Fibroblast of lung (primary cell): ENCODE measurements at regions not wholly inside any gene's neighbourhood (a gene's known extent, or its start where the extent isn't known, plus 50 kb on each side); places are given as distances from the start of the nearest gene placed in this dataset.

Source experiments
- DNase-seq, 2 donors: peaks; one replicate each; pipeline versions ENCODE4 v3.0.0 to v3.0.0-alpha.2; 2010; ENCODE audit warnings: low read depth in 2 of 2
- H2AFZ ChIP-seq: 2 replicates; pipeline ENCODE4 v1.5.1; 2012; ENCODE audit warnings: low read length, control low read depth, inconsistent platforms
- H3K27ac ChIP-seq: 2 replicates; pipeline ENCODE4 v1.5.1; 2011; ENCODE audit warnings: low read length, control low read depth; ENCODE audit not compliant: insufficient read depth
- H3K27me3 ChIP-seq: 2 replicates; pipeline ENCODE4 v1.5.1; 2011; ENCODE audit warnings: mild to moderate bottlenecking, low read length; ENCODE audit not compliant: control insufficient read depth, insufficient read depth
- H3K36me3 ChIP-seq: 2 replicates; pipeline ENCODE4 v1.5.1; 2011; ENCODE audit warnings: low read length; ENCODE audit not compliant: control insufficient read depth, insufficient read depth
- H3K4me1 ChIP-seq: 2 replicates; pipeline ENCODE4 v1.5.1; 2011; ENCODE audit warnings: low read length; ENCODE audit not compliant: control insufficient read depth, insufficient read depth; ENCODE audit errors: extremely low read depth
- H3K4me2 ChIP-seq: 2 replicates; pipeline ENCODE4 v1.5.1; 2011; ENCODE audit warnings: low read length, control low read depth; ENCODE audit not compliant: insufficient read depth; ENCODE audit errors: extremely low read depth
- H3K4me3 ChIP-seq, 4 experiments: fragments of 200-600 bp in 1 of 4; sonication (generic) in 1 of 4; replicated peaks in 1 of 4; 2 replicates each; pipeline ENCODE4 v1.5.1; 2011 to 2016; ENCODE audit warnings: low read length in 4 of 4, low read depth in 3 of 4, mild to moderate bottlenecking in 3 of 4, control low read depth in 2 of 4, inconsistent platforms in 1 of 4, mixed read lengths in 1 of 4; ENCODE audit not compliant: insufficient read depth in 1 of 4; ENCODE audit errors: control extremely low read depth in 1 of 4
- H3K79me2 ChIP-seq: 2 replicates; pipeline ENCODE4 v1.5.1; 2012; ENCODE audit warnings: mild to moderate bottlenecking, low read length, inconsistent platforms; ENCODE audit not compliant: control insufficient read depth, insufficient read depth
- H3K9ac ChIP-seq: 2 replicates; pipeline ENCODE4 v1.5.1; 2011; ENCODE audit warnings: mild to moderate bottlenecking, low read length, control low read depth; ENCODE audit not compliant: insufficient read depth
- H3K9me3 ChIP-seq: 2 replicates; pipeline ENCODE4 v1.5.1; 2012; ENCODE audit warnings: low read depth, low read length; ENCODE audit not compliant: control insufficient read depth, insufficient read depth
- H4K20me1 ChIP-seq: 2 replicates; pipeline ENCODE4 v1.5.1; 2011; ENCODE audit warnings: low read length; ENCODE audit not compliant: control insufficient read depth, insufficient read depth; ENCODE audit errors: extremely low read depth
- EZH2 ChIP-seq: IDR thresholded peaks from 2 replicates; pipeline ENCODE4 v1.5.1; 2012; ENCODE audit warnings: low read length, control low read depth, mild to moderate bottlenecking; ENCODE audit errors: missing control alignments
- TF ChIP-seq, protein P1 (sequence below), 2 donors: IDR thresholded peaks in 1 of 2; conservative IDR thresholded peaks in 1 of 2; 1 replicate in 1 of 2; 2 replicates in 1 of 2; pipeline ENCODE4 v1.5.1; 2011 to 2012; ENCODE audit warnings: low read length in 2 of 2, control low read depth in 1 of 2, inconsistent platforms in 1 of 2, low read depth in 1 of 2, mild to moderate bottlenecking in 1 of 2

DNA sequence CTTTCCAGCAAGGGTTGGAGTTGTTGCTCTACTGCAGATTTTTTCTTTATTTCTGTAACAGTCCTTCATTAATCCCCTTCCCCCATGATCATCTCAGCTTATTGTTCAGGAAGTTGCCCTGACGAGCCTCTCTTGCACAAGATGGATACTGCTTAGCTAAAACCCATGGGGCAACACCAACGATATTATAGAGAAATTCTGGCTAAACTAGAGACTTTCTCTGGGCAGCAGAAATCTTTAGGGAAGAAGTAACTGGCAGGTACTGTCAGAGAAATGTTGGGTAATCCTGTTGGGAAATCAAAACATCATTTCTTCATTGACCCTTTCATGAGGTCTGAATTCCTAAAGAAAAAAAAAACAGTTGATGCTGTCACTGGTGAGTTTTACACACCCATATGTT, 921.3 kb downstream of the NLGN4X start:
- Histone ChIP-seq H3K9ac (no peak overlapping the region), H3K27ac (no peak overlapping the region), H3K36me3 (no peaks in the 10 kb centered on the region), H3K79me2 (no peaks in the 10 kb centered on the region), H4K20me1 (no peaks in the 10 kb centered on the region), H3K9me3 (no peaks in the 10 kb centered on the region), H3K27me3 (no peaks in the 10 kb centered on the region), H3K4me1 (no peaks in the 10 kb centered on the region), H2AFZ (no peak overlapping the region), H3K4me2 (no peak overlapping the region), H3K4me3 (no peak overlapping the region)
- DNase-seq, result no peak
- TF ChIP-seq, protein P1, sequence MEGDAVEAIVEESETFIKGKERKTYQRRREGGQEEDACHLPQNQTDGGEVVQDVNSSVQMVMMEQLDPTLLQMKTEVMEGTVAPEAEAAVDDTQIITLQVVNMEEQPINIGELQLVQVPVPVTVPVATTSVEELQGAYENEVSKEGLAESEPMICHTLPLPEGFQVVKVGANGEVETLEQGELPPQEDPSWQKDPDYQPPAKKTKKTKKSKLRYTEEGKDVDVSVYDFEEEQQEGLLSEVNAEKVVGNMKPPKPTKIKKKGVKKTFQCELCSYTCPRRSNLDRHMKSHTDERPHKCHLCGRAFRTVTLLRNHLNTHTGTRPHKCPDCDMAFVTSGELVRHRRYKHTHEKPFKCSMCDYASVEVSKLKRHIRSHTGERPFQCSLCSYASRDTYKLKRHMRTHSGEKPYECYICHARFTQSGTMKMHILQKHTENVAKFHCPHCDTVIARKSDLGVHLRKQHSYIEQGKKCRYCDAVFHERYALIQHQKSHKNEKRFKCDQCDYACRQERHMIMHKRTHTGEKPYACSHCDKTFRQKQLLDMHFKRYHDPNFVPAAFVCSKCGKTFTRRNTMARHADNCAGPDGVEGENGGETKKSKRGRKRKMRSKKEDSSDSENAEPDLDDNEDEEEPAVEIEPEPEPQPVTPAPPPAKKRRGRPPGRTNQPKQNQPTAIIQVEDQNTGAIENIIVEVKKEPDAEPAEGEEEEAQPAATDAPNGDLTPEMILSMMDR (conservative IDR thresholded peaks at IDR 0.05 in 1 of 2, IDR thresholded peaks at IDR 0.05 in 1 of 2; ENCODE audit: low read depth in 1 of 2, low read length in 2 of 2), result no peak
- TF ChIP-seq EZH2, result no peak

DNA sequence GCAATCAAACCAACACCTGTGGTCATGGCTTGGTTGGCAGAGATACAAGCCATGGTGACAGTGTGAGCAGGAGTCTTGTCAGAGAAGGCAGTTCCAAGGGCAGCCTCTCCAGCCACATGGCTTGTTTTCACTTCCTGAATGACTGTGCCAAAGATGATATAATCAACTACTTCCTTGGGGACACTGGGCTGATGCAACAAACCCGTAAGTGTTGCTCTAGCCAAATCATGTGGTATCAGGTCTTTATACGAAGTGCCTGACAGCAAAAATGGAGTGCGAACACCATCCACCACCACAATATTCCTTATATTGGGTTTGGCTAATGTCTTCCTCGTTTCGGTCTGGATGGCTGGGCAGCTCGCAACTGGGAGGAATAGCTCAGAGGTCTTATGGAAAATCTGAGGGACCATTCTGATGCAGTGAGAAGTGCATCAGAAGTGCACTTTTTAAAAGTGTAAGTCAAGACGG, 922.0 kb downstream of the NLGN4X start:
- H3K4me1 ChIP-seq, result no peaks in the 10 kb centered on the region
- H3K79me2 ChIP-seq, result no peaks in the 10 kb centered on the region
- no peak for DNase-seq
- no peak overlapping the region for H2AFZ ChIP-seq
- no peaks in the 10 kb centered on the region for H3K9me3 ChIP-seq
- no peak overlapping the region for H3K4me2 ChIP-seq
- no peak for TF ChIP-seq EZH2
- TF ChIP-seq, protein P1 (conservative IDR thresholded peaks at IDR 0.05 in 1 of 2, IDR thresholded peaks at IDR 0.05 in 1 of 2; ENCODE audit: low read depth in 1 of 2, low read length in 2 of 2), result no peak
- no peak overlapping the region for H3K4me3 ChIP-seq
- no peaks in the 10 kb centered on the region for H3K36me3 ChIP-seq
- H3K27me3 ChIP-seq, result no peaks in the 10 kb centered on the region
- H3K9ac ChIP-seq, result no peak overlapping the region
- no peaks in the 10 kb centered on the region for H4K20me1 ChIP-seq
- H3K27ac ChIP-seq, result no peak overlapping the region

DNA sequence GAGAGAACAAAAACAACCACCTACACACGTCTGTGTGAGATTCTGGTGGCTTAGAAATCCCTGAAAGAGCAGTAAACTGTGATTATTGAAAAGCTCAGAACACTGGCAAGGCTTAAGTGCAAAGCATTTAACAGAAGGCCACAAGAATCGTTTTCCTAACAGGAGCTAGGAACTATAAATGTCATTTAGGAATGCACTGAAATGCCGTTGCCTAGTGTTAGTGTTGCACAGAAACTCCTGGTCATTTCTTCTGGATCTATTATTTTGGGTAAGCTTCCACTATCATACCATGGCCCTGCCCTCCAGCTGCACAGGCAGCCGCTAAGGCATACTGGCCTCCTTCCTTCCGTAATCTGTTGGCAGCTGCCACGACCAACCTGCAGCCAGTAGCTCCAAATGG, 923.2 kb downstream of the NLGN4X start:
- no peaks in the 10 kb centered on the region for H3K27me3 ChIP-seq
- TF ChIP-seq, protein P1 (conservative IDR thresholded peaks at IDR 0.05 in 1 of 2, IDR thresholded peaks at IDR 0.05 in 1 of 2; ENCODE audit: low read depth in 1 of 2, low read length in 2 of 2), result no peak
- no peak for TF ChIP-seq EZH2

More for the DNA sequence above, 923.2 kb downstream of the NLGN4X start:
- Histone ChIP-seq H2AFZ (no peak overlapping the region), H3K36me3 (no peaks in the 10 kb centered on the region), H3K9me3 (no peaks in the 10 kb centered on the region), H3K9ac (no peak overlapping the region), H4K20me1 (no peaks in the 10 kb centered on the region), H3K27ac (no peak overlapping the region), H3K4me2 (no peak overlapping the region), H3K4me3 (no peak overlapping the region), H3K79me2 (no peaks in the 10 kb centered on the region), H3K4me1 (no peaks in the 10 kb centered on the region)
- no peak for DNase-seq
